Omental fat pad (tissue), 3 donors: ENCODE measurements at regions not wholly inside any gene's neighbourhood (a gene's known extent, or its start where the extent isn't known, plus 50 kb on each side); places are given as distances from the start of the nearest gene placed in this dataset.

Experiments
- ATAC-seq: fragments of 150-250 bp; one replicate; pipeline ENCODE4 v1.9.1; 2016; ENCODE audit warnings: mild to moderate bottlenecking, moderate library complexity; ENCODE audit not compliant: low FRiP score
- DNase-seq: peaks from one replicate; pipeline ENCODE4 v3.0.0-alpha.2; 2019; ENCODE audit warnings: low spot score
- CTCF ChIP-seq, 3 donors: fragments of 450-650 bp; IDR thresholded peaks; one replicate each; pipeline ENCODE4 v1.5.1; 2016 to 2017; ENCODE audit warnings: antibody characterized with exemption in 3 of 3, mild to moderate bottlenecking in 3 of 3, moderate library complexity in 2 of 3

GRCh38 chr1:228978484-228979324 is 243.4 kb downstream of the RHOU start:
- no peak for ATAC-seq
- no peak for DNase-seq
- TF ChIP-seq CTCF (IDR thresholded peaks at IDR 0.05): no peak

- ATAC-seq (no peak), DNase-seq (no peak)
- TF ChIP-seq CTCF (IDR thresholded peaks at IDR 0.05): no peak
These were observed 244.0 kb downstream of the RHOU start for GRCh38 chr1:228979325-228979699.

- TF ChIP-seq CTCF (IDR thresholded peaks at IDR 0.05): no peak
- ATAC-seq (no peak), DNase-seq (no peak)
These were observed 244.5 kb downstream of the RHOU start for GRCh38 chr1:228979774-228980173.

GRCh38 chr1:228980232-228980937 is 245.1 kb downstream of the RHOU start:
- DNase-seq (no peak), ATAC-seq (no peak)
- no peak for TF ChIP-seq CTCF (IDR thresholded peaks at IDR 0.05)

GRCh38 chr1:228982637-228983036 is 247.4 kb downstream of the RHOU start:
- ATAC-seq (no peak), DNase-seq (no peak)
- no peak for TF ChIP-seq CTCF (IDR thresholded peaks at IDR 0.05)

- TF ChIP-seq CTCF (IDR thresholded peaks at IDR 0.05): no peak
- ATAC-seq (no peak), DNase-seq (no peak)
These were observed 248.0 kb downstream of the RHOU start for GRCh38 chr1:228983231-228983660.
